Esophagus muscularis mucosa (tissue), 4 donors: ENCODE measurements at regions not wholly inside any gene's neighbourhood (a gene's known extent, or its start where the extent isn't known, plus 50 kb on each side); places are given as distances from the start of the nearest gene placed in this dataset.
A peak's percentile ranks its signal among the peaks of the same experiment; 100 is the strongest.

Experiments
- DNase-seq: peaks from one replicate; pipeline ENCODE4 v3.0.0-alpha.2; 2017; ENCODE audit errors: extremely low spot score
- H3K27ac ChIP-seq, 4 donors: fragments of 200-600 bp; sonication (generic); replicated peaks in 1 of 4; 1 replicate in 3 of 4; 2 replicates in 1 of 4; pipeline ENCODE4 v1.5.1; 2016 to 2019; ENCODE audit warnings: mild to moderate bottlenecking in 1 of 4
- H3K27me3 ChIP-seq, 4 donors: fragments of 200-600 bp; sonication (generic); one replicate each; pipeline versions ENCODE4 v1.5.1 to v1.6.0; 2016 to 2019
- H3K36me3 ChIP-seq, 4 donors: fragments of 200-600 bp; sonication (generic); one replicate each; pipeline ENCODE4 v1.5.1; 2016 to 2019
- H3K4me1 ChIP-seq, 4 donors: fragments of 200-600 bp; sonication (generic); one replicate each; pipeline ENCODE4 v1.5.1; 2016 to 2019
- H3K4me3 ChIP-seq, 4 donors: fragments of 200-600 bp; sonication (generic); 1 replicate in 2 of 4; 2 replicates in 2 of 4; pipeline ENCODE4 v1.5.1; 2016 to 2019; ENCODE audit warnings: mild to moderate bottlenecking in 4 of 4, moderate library complexity in 1 of 4
- H3K9me3 ChIP-seq, 4 donors: fragments of 200-600 bp; sonication (generic); 1 replicate in 3 of 4; 2 replicates in 1 of 4; pipeline ENCODE4 v1.5.1; 2016 to 2019
- EP300 ChIP-seq: sonication (generic); formaldehyde crosslinking; IDR thresholded peaks from one replicate; pipeline ENCODE4 v1.6.1; 2017; ENCODE audit warnings: antibody characterized with exemption
- POLR2A ChIP-seq: fragments of 450-650 bp; IDR thresholded peaks from one replicate; pipeline ENCODE4 v1.6.1; 2017; ENCODE audit warnings: antibody characterized with exemption, moderate library complexity, mild to moderate bottlenecking, low read depth
- POLR2AphosphoS5 ChIP-seq, 2 donors: sonication (generic); formaldehyde crosslinking; IDR thresholded peaks; one replicate each; pipeline ENCODE4 v1.6.1; 2017; ENCODE audit warnings: antibody characterized with exemption in 2 of 2
- WGBS: methylation state at CpG from one replicate; pipeline ENCODE4 v1.1.5; 2018; 5-methylcytosine and 5-hydroxymethylcytosine counted together
- intact Hi-C: fragments of 100-400 bp; cut with DNase I; formaldehyde crosslinking; loops from one replicate; pipeline ENCODE4 v1.15.1; 2023
- TF ChIP-seq, protein P1 (sequence below), 3 experiments: fragments of 200-600 bp in 2 of 3; fragments of 450-650 bp in 1 of 3; sonication (generic) in 2 of 3; IDR thresholded peaks; one replicate each; pipeline ENCODE4 v1.5.1; 2017 to 2019; ENCODE audit warnings: antibody characterized with exemption in 3 of 3, mild to moderate bottlenecking in 2 of 3, moderate library complexity in 1 of 3

GRCh38 chr3:30443756-30444673 is 162.4 kb upstream of the TGFBR2 start:
- TF ChIP-seq, protein P1, sequence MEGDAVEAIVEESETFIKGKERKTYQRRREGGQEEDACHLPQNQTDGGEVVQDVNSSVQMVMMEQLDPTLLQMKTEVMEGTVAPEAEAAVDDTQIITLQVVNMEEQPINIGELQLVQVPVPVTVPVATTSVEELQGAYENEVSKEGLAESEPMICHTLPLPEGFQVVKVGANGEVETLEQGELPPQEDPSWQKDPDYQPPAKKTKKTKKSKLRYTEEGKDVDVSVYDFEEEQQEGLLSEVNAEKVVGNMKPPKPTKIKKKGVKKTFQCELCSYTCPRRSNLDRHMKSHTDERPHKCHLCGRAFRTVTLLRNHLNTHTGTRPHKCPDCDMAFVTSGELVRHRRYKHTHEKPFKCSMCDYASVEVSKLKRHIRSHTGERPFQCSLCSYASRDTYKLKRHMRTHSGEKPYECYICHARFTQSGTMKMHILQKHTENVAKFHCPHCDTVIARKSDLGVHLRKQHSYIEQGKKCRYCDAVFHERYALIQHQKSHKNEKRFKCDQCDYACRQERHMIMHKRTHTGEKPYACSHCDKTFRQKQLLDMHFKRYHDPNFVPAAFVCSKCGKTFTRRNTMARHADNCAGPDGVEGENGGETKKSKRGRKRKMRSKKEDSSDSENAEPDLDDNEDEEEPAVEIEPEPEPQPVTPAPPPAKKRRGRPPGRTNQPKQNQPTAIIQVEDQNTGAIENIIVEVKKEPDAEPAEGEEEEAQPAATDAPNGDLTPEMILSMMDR (IDR thresholded peaks at IDR 0.05), result peak in 1 of 3 experiments; percentile 11
- TF ChIP-seq POLR2AphosphoS5 (IDR thresholded peaks at IDR 0.05), result no peak
- no peak for TF ChIP-seq EP300
- no peak for TF ChIP-seq POLR2A
- peak overlapping the region in 3 of 4 donors; percentile 59 to 89 (median 83) for H3K27ac ChIP-seq
- no peak for DNase-seq
- 71% methylated on average over 6 of the region's 6 CpGs for WGBS
- H3K27me3 ChIP-seq, result no peaks in the 10 kb centered on the region
- intact Hi-C loops, result no loop called here
- H3K36me3 ChIP-seq, result no peaks in the 10 kb centered on the region
- peaks cover 6 to 63% (median 53%) of the 10 kb centered on the region in 4 donors for H3K4me1 ChIP-seq
- no peaks in the 10 kb centered on the region for H3K9me3 ChIP-seq
- H3K4me3 ChIP-seq, result no peak overlapping the region

GRCh38 chr3:30448450-30449289 is 157.7 kb upstream of the TGFBR2 start:
- H3K4me3 ChIP-seq, result no peak overlapping the region
- intact Hi-C loops, result no loop called here
- peak overlapping the region in 3 of 4 donors; percentile 11 to 39 (median 16) for H3K27ac ChIP-seq

DNA sequence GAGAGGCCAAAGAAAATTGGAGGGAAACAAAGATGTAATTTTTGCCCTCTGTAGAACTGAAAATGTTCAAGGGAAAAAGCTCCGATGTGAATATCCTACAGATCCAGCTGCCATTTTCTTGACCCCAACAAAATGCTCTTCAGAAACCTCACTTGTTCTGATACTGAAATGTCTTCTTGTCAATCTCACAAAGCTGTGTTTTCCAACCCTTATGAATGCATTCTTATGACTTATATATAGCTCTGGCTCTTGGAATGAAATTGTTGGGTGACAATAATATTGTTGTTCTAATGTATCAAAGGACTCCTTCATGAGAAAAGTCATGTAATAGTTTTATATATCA is 157.1 kb upstream of the TGFBR2 start:
- peaks cover 6 to 41% (median 27%) of the 10 kb centered on the region in 4 donors for H3K4me1 ChIP-seq
- TF ChIP-seq POLR2A (no peak), EP300 (no peak)
- intact Hi-C loops, result no loop called here
- 94% methylated on average over 1 of the region's 1 CpG for WGBS
- no peak overlapping the region for H3K4me3 ChIP-seq
- no peaks in the 10 kb centered on the region for H3K36me3 ChIP-seq
- H3K27me3 ChIP-seq, result no peaks in the 10 kb centered on the region
- DNase-seq, result no peak
- peak overlapping the region in 2 of 4 donors; percentile 16 to 39 for H3K27ac ChIP-seq
- H3K9me3 ChIP-seq, result peaks cover 0 to 5% (median 0%) of the 10 kb centered on the region in 4 donors

More at GRCh38 chr3:30448450-30449289, 157.7 kb upstream of the TGFBR2 start:
- H3K27me3 ChIP-seq, result no peaks in the 10 kb centered on the region
- DNase-seq, result no peak
- no peaks in the 10 kb centered on the region for H3K36me3 ChIP-seq
- WGBS, result 78% methylated on average over 5 of the region's 5 CpGs
- no peak for TF ChIP-seq POLR2AphosphoS5 (IDR thresholded peaks at IDR 0.05)
- peaks cover 0 to 5% (median 0%) of the 10 kb centered on the region in 4 donors for H3K9me3 ChIP-seq
- peaks cover under 1 to 43% (median 30%) of the 10 kb centered on the region in 4 donors for H3K4me1 ChIP-seq

DNA sequence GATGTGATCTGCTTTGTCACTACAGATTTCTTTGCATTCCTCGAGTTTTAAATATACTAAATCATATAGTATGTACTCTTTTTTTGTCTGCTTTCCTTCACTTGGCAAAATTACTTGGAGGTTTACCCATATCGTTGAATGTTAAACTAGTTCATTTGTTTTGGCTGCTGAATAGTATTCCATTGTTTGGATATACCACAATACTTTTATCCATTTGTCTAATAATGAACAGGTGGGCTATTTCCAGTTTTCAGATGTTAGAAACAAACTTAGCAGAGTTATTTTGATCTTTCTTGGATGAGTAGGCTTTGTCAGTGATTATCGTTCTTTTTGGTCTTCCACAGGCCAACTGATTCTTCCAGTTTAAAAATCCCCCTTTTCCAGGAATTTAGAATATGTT is 154.0 kb upstream of the TGFBR2 start:
- no peak for TF ChIP-seq POLR2A
- TF ChIP-seq, protein P1 (IDR thresholded peaks at IDR 0.05), result no peak
- intact Hi-C loops, result loop anchor here (10.0 kb wide), 1 partner anchor 242 kb away; no protein-coding TSS in a partner anchor
- H3K36me3 ChIP-seq, result no peaks in the 10 kb centered on the region
- peaks cover 0 to 5% (median 0%) of the 10 kb centered on the region in 4 donors for H3K9me3 ChIP-seq
- H3K27me3 ChIP-seq, result no peaks in the 10 kb centered on the region
- H3K27ac ChIP-seq, result peak overlapping the region in 2 of 4 donors; percentile 22 to 79
- DNase-seq, result no peak
- WGBS, result 80% methylated on average over 3 of the region's 3 CpGs
- H3K4me1 ChIP-seq, result peaks cover 14 to 48% (median 32%) of the 10 kb centered on the region in 4 donors
- H3K4me3 ChIP-seq, result no peak overlapping the region

DNA sequence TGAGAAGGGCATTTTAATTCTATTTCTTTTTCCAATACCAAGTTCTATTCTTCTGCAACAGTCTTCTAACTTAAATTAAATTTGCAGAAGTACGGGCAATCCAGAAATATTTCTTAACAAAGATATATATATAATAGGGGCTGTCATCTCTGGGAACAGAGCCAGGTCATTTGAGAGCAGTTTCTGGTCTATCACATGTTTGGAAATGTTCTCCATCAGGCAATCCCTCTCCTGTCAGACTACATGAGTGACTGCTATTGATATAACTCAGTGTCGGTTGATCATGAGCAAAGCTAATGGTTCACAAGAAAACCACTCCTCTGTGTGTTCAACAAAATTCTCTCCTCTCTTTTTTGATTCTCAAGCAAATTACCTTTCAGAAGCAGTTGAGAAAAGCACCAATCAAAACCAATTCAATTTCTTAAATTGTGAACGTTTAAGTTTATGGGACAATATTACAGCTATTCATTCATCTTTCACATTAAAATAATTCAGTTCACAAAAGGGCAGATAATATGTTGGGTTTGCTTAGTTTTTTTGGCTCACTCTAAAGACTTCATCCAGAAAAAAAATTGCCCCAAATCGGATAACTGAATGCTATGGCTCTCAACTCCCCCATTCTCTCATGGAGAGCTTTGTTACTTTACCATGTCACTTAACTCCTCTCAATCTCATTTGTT is 152.9 kb upstream of the TGFBR2 start:
- peaks cover 22 to 51% (median 34%) of the 10 kb centered on the region in 4 donors for H3K4me1 ChIP-seq
- H3K4me3 ChIP-seq, result no peak overlapping the region
- H3K27me3 ChIP-seq, result no peaks in the 10 kb centered on the region
- DNase-seq, result no peak
- intact Hi-C loops, result loop anchor here (10.0 kb wide), 1 partner anchor 241 kb away; no protein-coding TSS in a partner anchor
- no peaks in the 10 kb centered on the region for H3K36me3 ChIP-seq
- H3K27ac ChIP-seq, result peak overlapping the region in 2 of 4 donors; percentile 22 to 79
- TF ChIP-seq POLR2AphosphoS5 (IDR thresholded peaks at IDR 0.05) (no peak), EP300 (no peak), POLR2A (no peak)
- TF ChIP-seq, protein P1 (IDR thresholded peaks at IDR 0.05), result no peak
- 47% methylated on average over 4 of the region's 4 CpGs for WGBS
- peaks cover 0 to 5% (median 0%) of the 10 kb centered on the region in 4 donors for H3K9me3 ChIP-seq
